ENCODE measurements at regions not wholly inside any gene's neighbourhood (a gene's known extent, or its start where the extent isn't known, plus 50 kb on each side); places are given as distances from the start of the nearest gene placed in this dataset.
A peak's percentile ranks its signal among the peaks of the same experiment; 100 is the strongest.

DNA sequence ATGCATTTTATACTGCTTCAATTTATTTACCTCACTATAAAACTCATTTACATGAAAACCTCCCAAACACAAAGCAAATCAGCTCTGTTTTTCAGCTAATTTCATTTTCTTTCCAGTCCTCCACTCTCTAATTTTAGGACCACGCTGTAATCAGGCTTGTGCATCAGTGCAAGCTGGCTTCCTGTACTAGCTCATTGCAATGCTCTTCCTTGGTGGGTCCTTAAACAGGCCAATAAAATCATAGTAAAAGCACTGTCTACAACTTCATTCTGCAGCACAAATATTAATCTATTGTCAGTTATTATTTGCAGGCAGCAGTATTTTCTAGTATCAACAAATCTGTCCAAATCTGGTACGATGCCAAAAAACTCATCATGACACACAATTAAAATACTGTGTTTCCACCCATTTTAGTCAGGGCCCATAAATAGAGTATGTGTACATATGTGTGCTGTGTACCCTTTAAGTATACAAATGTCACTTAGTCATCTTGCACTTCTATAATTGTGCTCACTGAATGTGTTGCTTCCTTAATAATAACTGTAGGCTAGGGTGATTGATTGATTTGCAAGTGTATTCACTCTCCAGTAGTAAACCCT is 178.2 kb upstream of the HCCS start:
- Histone ChIP-seq H3K27ac (ENCODE audit: low read length) (no peak overlapping the region), H3K4me1 (ENCODE audit: control insufficient read depth, insufficient read depth, low read length) (no peaks in the 10 kb centered on the region), H3K4me3 (ENCODE audit: low read length) (no peak overlapping the region), H3K9me3 (ENCODE audit: control insufficient read depth, low read length) (no peaks in the 10 kb centered on the region), H3K27me3 (ENCODE audit: control insufficient read depth, insufficient read depth) (no peaks in the 10 kb centered on the region)
- intact Hi-C loops (cut with DNase I), result no loop called here
- DNase-seq, result no peak
- WGBS, result 66% methylated on average over 2 of the region's 2 CpGs
- ATAC-seq, result no peak

DNA sequence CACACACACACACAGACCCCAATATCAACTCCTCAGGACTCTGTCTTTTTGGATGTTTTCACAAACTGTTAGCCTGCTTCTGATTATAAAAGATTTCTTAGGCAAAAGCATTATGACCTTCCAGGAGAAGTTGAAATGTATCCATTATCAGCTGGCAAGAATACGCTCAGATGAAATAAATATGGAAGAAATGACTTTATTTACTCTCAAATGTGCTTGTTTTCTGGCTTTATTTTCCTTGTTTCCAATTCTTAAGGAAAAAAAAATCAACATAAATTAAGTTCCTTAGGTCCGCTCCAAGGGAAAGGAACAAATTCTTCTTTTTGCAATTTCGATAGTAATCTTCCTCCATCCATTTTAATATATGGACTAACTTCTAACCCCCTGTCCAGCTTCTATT is 175.6 kb upstream of the HCCS start:
- no peak for DNase-seq
- Histone ChIP-seq H3K4me3 (ENCODE audit: low read length) (no peak overlapping the region), H3K27me3 (ENCODE audit: control insufficient read depth, insufficient read depth) (no peaks in the 10 kb centered on the region), H3K4me1 (ENCODE audit: control insufficient read depth, insufficient read depth, low read length) (no peaks in the 10 kb centered on the region), H3K27ac (ENCODE audit: low read length) (no peak overlapping the region), H3K9me3 (ENCODE audit: control insufficient read depth, low read length) (no peaks in the 10 kb centered on the region)
- WGBS, result 83% methylated on average over 3 of the region's 3 CpGs
- intact Hi-C loops (cut with DNase I), result no loop called here
- no peak for ATAC-seq

DNA sequence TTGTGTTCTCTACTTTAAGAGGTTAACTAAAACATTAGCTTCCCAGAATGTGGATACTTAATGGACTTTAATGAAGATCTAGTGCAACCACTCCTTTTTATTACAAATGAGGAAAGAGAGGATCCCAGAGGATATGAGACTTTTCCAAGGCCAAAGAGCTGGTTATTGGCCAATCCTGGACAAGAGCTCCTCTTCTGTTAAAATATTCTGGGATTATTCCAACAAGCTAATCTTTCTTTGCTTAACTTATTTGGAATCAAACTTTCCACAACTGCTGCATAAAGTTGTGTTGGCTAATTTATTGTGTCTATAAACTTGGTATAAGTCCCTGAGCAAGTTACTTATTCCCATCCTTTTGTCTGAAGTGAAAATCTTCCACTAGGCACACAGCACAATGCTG is 174.2 kb upstream of the HCCS start:
- no peaks in the 10 kb centered on the region for H3K4me1 ChIP-seq (ENCODE audit: control insufficient read depth, insufficient read depth, low read length)
- ATAC-seq (no peak), DNase-seq (no peak)
- H3K9me3 ChIP-seq (ENCODE audit: control insufficient read depth, low read length), result no peaks in the 10 kb centered on the region
- no peaks in the 10 kb centered on the region for H3K27me3 ChIP-seq (ENCODE audit: control insufficient read depth, insufficient read depth)
- no peak overlapping the region for H3K4me3 ChIP-seq (ENCODE audit: low read length)
- no peak overlapping the region for H3K27ac ChIP-seq (ENCODE audit: low read length)
- intact Hi-C loops (cut with DNase I), result no loop called here

DNA sequence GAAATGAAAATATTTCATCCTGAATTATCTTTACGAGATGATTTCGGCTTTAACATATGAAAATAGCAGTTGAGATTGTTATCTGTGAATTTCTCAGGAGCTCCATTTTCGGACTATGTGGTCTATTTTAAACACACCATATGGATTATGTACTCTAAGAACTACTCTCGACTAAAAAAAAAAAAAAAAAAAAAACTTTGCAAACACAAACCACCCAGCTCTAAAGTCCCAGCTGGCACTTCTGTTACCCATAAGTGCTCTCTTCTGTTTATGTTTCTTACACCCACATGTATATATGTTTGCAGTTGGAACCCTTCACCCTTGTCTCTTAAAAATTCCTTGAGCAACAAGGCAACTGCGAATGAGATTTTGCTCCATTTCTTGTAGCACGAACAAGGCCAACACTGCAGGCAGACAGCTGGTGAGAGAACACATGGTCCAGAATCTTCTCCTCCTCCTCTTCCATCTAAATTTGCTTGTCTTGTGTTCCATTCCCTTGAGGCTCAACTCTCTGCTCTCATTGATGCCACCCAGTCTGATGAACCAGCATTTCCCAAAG is 172.7 kb upstream of the HCCS start:
- intact Hi-C loops (cut with DNase I), result no loop called here
- Histone ChIP-seq H3K9me3 (ENCODE audit: control insufficient read depth, low read length) (no peaks in the 10 kb centered on the region), H3K27ac (ENCODE audit: low read length) (no peak overlapping the region), H3K27me3 (ENCODE audit: control insufficient read depth, insufficient read depth) (no peaks in the 10 kb centered on the region), H3K4me3 (ENCODE audit: low read length) (no peak overlapping the region), H3K4me1 (ENCODE audit: control insufficient read depth, insufficient read depth, low read length) (no peaks in the 10 kb centered on the region)
- ATAC-seq, result no peak
- 71% methylated on average over 6 of the region's 6 CpGs for WGBS
- no peak for DNase-seq

DNA sequence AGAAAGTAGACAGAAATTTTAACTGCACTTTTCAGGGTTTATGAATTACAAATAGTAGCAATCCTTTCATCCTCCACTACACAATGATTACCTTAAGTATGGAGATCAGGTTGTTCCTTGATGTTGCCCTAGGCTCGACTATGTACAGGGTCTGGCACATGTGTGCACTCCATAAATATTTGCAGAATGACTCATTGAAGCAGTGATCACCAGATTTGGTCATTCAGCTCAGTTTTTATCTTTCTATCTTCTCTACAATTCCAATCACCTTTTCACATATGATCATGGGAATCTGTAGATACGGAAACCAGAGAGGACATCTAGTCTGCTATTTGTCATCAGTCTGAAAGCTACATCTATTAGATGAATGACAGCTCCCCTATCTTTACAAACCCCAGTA is 171.7 kb upstream of the HCCS start:
- DNase-seq (no peak), ATAC-seq (no peak)
- H3K9me3 ChIP-seq (ENCODE audit: control insufficient read depth, low read length), result no peaks in the 10 kb centered on the region
- H3K27ac ChIP-seq (ENCODE audit: low read length), result no peak overlapping the region
- no peaks in the 10 kb centered on the region for H3K4me1 ChIP-seq (ENCODE audit: control insufficient read depth, insufficient read depth, low read length)
- H3K4me3 ChIP-seq (ENCODE audit: low read length), result no peak overlapping the region
- 51% methylated on average over 2 of the region's 2 CpGs for WGBS
- no peaks in the 10 kb centered on the region for H3K27me3 ChIP-seq (ENCODE audit: control insufficient read depth, insufficient read depth)
- intact Hi-C loops (cut with DNase I), result no loop called here

DNA sequence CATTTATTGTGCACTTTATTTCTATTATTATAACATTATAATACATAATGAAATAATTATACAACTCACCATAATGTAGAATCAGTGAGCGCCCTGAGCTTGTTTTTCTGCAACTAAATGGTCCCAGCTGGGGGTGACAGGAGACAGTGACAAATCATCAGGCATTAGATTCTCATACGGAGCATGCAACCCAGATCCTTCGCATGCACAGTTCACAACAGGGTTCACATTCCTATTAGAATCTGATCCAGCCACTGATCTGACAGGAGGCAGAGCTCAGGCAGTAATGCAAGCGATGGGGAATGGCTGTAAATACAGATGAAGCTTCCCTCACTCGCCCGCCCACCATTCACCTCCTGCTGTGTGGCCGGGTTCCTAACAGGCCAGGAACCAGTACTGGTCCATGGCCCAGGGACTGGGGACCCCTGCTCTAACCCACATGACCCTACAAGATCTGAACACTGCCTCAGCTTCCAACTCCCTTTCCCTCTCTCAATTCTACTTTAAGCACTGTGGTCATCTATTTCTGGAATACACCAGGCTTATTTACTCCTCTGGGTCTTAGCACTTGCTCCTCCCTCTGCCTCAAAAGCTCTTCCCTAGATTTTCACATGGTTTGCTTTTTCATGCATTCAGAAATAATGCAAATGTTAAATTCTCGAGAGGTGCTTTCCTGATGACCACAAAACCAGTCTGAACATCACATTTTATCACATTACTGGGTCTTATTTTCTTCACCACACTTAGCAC is 166.8 kb upstream of the HCCS start:
- no peak for DNase-seq
- H3K27me3 ChIP-seq (ENCODE audit: control insufficient read depth, insufficient read depth), result no peaks in the 10 kb centered on the region
- no peaks in the 10 kb centered on the region for H3K9me3 ChIP-seq (ENCODE audit: control insufficient read depth, low read length)
- no peaks in the 10 kb centered on the region for H3K4me1 ChIP-seq (ENCODE audit: control insufficient read depth, insufficient read depth, low read length)
- no peak for ATAC-seq
- no peak overlapping the region for H3K4me3 ChIP-seq (ENCODE audit: low read length)
- intact Hi-C loops (cut with DNase I), result no loop called here
- 90% methylated on average over 8 of the region's 8 CpGs for WGBS
- H3K27ac ChIP-seq (ENCODE audit: low read length), result no peak overlapping the region

DNA sequence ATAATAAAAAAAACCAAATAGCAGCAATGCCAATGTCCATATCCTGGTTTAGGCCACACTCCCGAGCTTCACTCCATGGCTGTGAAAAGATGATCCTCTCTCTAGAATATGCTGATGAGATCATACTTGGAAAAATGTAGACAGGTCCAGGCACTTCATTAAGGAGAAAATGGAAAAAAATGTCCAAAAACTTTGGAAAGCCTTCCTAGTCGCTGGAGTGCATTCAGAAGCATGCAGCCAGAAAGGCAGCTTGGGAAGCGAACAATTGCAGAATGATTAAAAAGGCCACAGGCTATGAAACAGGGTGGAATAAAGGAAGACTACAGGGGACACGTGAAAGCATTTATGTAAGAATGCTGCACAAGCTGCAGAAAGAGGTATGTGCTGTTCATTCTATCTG is 165.6 kb upstream of the HCCS start:
- Histone ChIP-seq H3K4me3 (ENCODE audit: low read length) (no peak overlapping the region), H3K4me1 (ENCODE audit: control insufficient read depth, insufficient read depth, low read length) (no peaks in the 10 kb centered on the region), H3K27me3 (ENCODE audit: control insufficient read depth, insufficient read depth) (no peaks in the 10 kb centered on the region), H3K9me3 (ENCODE audit: control insufficient read depth, low read length) (no peaks in the 10 kb centered on the region), H3K27ac (ENCODE audit: low read length) (no peak overlapping the region)
- DNase-seq (no peak), ATAC-seq (peak in 1 of 2 donors; percentile 64)
- intact Hi-C loops (cut with DNase I), result no loop called here
- whole genome bisulfite sequencing, result 66% methylated on average over 4 of the region's 4 CpGs

DNA sequence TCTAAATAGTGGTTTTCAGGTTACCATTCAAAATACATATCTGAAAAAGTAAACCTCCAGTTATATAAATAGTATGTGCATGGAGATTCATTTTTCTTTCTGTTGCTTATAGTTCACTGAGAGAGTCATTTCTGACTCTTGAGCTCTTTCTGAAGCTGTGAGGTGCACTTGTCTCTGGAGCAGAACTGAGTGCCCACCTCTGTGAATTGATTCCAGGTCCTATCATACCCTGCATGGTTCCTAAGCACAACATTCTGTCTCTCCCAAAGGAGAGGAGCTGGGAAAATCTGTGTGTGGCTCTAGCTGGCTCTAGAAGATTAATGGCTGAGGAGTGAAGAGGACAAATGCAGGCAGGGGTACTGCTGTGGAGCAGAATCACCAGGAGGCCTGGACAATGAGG is 161.6 kb upstream of the HCCS start:
- Histone ChIP-seq H3K27me3 (ENCODE audit: control insufficient read depth, insufficient read depth) (no peaks in the 10 kb centered on the region), H3K4me3 (ENCODE audit: low read length) (no peak overlapping the region), H3K27ac (ENCODE audit: low read length) (no peak overlapping the region), H3K9me3 (ENCODE audit: control insufficient read depth, low read length) (no peaks in the 10 kb centered on the region), H3K4me1 (ENCODE audit: control insufficient read depth, insufficient read depth, low read length) (no peaks in the 10 kb centered on the region)
- DNase-seq, result no peak
- intact Hi-C loops (cut with DNase I), result no loop called here
- ATAC-seq, result no peak

DNA sequence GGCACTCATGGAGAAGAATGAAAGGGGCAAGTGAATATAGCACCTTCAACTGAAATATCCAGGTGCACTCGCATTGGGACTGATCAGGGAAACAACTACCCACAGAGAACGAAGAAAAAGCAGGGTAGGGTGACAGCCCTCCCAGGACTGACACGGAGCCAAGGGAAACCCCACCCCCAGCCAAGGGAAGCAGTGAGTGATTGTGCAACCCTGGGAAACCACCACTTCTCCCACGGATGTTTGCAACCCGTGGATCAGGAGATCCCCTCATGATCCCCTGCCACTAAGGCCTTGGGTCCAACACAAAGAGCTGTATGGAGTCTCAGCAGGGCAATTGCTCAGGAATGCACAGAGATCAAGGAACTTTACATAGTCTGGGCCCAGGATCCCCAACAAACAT is 158.5 kb upstream of the HCCS start:
- intact Hi-C loops (cut with DNase I), result no loop called here

DNA sequence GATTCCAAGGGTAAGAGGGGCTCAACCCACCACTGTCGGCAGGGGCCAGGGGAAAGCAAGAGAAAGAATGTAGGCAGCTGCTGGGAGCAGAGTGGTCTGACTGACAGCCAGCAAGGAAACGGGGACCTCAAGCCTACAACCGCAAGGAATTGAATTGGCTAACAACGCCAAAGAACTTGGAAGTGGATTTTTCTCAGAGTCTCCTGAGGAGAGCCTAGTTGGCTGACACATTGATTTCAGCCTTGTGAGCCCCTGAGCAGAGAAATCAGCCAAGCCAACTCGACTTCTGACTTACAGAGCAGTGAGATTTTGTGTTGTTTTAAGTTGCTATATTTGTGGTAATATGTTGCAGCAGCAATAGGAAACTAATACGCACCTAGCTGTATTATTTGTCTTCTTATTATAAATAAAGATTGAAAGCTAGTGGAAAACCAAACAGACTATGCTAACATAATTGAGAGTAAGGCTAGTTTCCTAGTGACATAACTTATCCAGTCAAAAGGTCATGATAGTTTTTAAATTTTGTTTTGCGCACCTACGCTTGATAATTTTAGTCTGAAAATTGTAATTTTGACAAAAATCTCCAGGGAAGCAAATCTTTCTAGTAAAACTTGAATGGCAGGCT is 145.8 kb upstream of the HCCS start:
- no peaks in the 10 kb centered on the region for H3K27me3 ChIP-seq (ENCODE audit: control insufficient read depth, insufficient read depth)
- DNase-seq, result no peak

More for the DNA sequence above, 158.5 kb upstream of the HCCS start:
- Histone ChIP-seq H3K4me3 (ENCODE audit: low read length) (no peak overlapping the region), H3K27ac (ENCODE audit: low read length) (no peak overlapping the region), H3K27me3 (ENCODE audit: control insufficient read depth, insufficient read depth) (no peaks in the 10 kb centered on the region), H3K4me1 (ENCODE audit: control insufficient read depth, insufficient read depth, low read length) (no peaks in the 10 kb centered on the region), H3K9me3 (ENCODE audit: control insufficient read depth, low read length) (no peaks in the 10 kb centered on the region)
- peak in 2 of 3 donors; percentile 39 to 57 for DNase-seq
- WGBS, result 40% methylated on average over 5 of the region's 5 CpGs
- no peak for ATAC-seq

DNA sequence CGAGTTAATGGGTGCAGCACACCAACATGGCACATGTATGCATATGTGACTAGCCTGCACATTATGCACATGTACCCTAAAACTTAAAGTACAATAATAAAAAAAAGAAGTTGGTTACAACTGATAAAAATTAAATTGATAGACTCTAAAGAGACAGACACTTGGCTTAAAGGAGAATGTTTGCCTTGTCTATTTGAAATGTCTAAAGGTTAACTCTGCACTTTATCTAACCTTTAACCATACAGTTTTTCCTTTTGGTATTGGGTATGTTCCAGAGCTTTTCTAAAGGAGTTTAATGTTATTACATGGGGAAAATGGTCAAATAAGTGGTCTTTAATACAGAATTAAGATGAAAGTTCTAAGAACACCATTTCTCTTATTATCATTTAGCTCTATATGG is 145.1 kb upstream of the HCCS start:
- intact Hi-C loops (cut with DNase I), result no loop called here
- no peaks in the 10 kb centered on the region for H3K9me3 ChIP-seq (ENCODE audit: control insufficient read depth, low read length)
- H3K27me3 ChIP-seq (ENCODE audit: control insufficient read depth, insufficient read depth), result no peaks in the 10 kb centered on the region
- DNase-seq (no peak), ATAC-seq (no peak)
- H3K27ac ChIP-seq (ENCODE audit: low read length), result no peak overlapping the region
- no peaks in the 10 kb centered on the region for H3K4me1 ChIP-seq (ENCODE audit: control insufficient read depth, insufficient read depth, low read length)
- WGBS, result 96% methylated on average over 1 of the region's 1 CpG
- H3K4me3 ChIP-seq (ENCODE audit: low read length), result no peak overlapping the region

More for the DNA sequence above, 145.8 kb upstream of the HCCS start:
- H3K4me1 ChIP-seq (ENCODE audit: control insufficient read depth, insufficient read depth, low read length), result no peaks in the 10 kb centered on the region
- no peak overlapping the region for H3K27ac ChIP-seq (ENCODE audit: low read length)
- no peaks in the 10 kb centered on the region for H3K9me3 ChIP-seq (ENCODE audit: control insufficient read depth, low read length)
- H3K4me3 ChIP-seq (ENCODE audit: low read length), result no peak overlapping the region
- WGBS, result 81% methylated on average over 8 of the region's 8 CpGs
- intact Hi-C loops (cut with DNase I), result no loop called here
- no peak for ATAC-seq

Measured in right cardiac atrium (tissue), 5 donors.